Ectodermal cell (in vitro differentiated cells): ENCODE measurements at regions not wholly inside any gene's neighbourhood (a gene's known extent, or its start where the extent isn't known, plus 50 kb on each side); places are given as distances from the start of the nearest gene placed in this dataset.

Experiments used
- H3K27ac ChIP-seq: 2 replicates; pipeline ENCODE4 v1.7.0; 2013; ENCODE audit warnings: mild to moderate bottlenecking, low read depth, low read length; ENCODE audit not compliant: insufficient read depth, poor library complexity, severe bottlenecking
- H3K27me3 ChIP-seq: 2 replicates; pipeline ENCODE4 v1.7.0; 2013; ENCODE audit warnings: mild to moderate bottlenecking, low read length; ENCODE audit not compliant: insufficient read depth, control insufficient read depth, poor library complexity, severe bottlenecking
- H3K36me3 ChIP-seq: one replicate; pipeline ENCODE4 v1.7.0; 2013; ENCODE audit warnings: low read length; ENCODE audit not compliant: control insufficient read depth, insufficient read depth
- H3K4me1 ChIP-seq: one replicate; pipeline ENCODE4 v1.7.0; 2013; ENCODE audit warnings: low read length; ENCODE audit not compliant: control insufficient read depth, insufficient read depth
- H3K4me3 ChIP-seq: 2 replicates; pipeline ENCODE4 v1.7.0; 2013; ENCODE audit warnings: low read depth, low read length, control low read depth; ENCODE audit not compliant: insufficient read depth
- H3K9me3 ChIP-seq: 2 replicates; pipeline ENCODE4 v1.7.0; 2013; ENCODE audit warnings: mild to moderate bottlenecking, low read length, moderate library complexity; ENCODE audit not compliant: control insufficient read depth
- WGBS, 2 experiments: methylation state at CpG; one replicate each; pipeline ENCODE4 v1.1.7; 2013; ENCODE audit warnings: missing lambda C conversion rate in 2 of 2; 5-methylcytosine and 5-hydroxymethylcytosine counted together

GRCh38 chr10:71052708-71053107 lies 159.7 kb upstream of the UNC5B start:
- H3K36me3 ChIP-seq, result no peaks in the 10 kb centered on the region
- no peak overlapping the region for H3K4me3 ChIP-seq
- no peaks in the 10 kb centered on the region for H3K9me3 ChIP-seq
- 86 to 88% methylated on average over 4 of the region's 4 CpGs for WGBS, 2 experiments
- no peaks in the 10 kb centered on the region for H3K27me3 ChIP-seq
- H3K27ac ChIP-seq, result no peak overlapping the region
- H3K4me1 ChIP-seq, result no peaks in the 10 kb centered on the region

DNA sequence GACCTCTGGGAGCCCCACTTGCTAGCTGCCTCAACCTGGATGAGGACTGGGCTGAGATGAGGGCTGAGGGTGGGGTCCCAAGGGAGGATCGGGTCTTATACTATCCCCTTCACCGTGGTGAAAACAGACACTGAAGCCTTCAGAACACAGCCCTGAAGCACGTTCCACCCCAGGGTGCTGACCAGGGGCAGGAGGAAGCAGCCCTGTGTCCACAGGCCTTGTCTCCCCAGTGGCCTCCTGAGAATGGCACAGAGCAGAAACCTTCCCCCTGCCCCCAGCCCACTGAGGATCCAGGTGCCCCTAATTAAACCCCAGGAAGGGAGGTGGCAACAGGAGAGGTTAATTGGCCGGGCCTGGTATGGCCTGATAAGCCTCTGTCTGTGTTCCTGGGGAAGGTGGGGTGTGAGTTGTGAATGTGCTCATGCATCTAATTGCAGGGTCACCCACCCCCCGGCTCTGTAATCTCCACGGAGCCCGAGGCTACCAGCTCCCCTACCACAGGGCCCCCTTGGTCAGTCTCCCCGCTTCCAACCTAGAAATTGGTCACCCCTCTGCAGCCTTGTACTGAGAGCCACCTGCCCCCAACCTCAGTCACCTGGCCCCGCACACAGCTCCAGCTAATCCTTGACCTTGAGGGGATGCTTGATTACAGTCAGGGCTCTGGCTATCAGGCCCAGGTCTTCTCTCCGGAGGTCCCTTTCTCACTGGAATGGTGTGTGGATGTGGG lies 159.0 kb upstream of the UNC5B start:
- WGBS, 2 experiments, result 92 to 93% methylated on average over 10 of the region's 10 CpGs
- H3K27me3 ChIP-seq, result no peaks in the 10 kb centered on the region

DNA sequence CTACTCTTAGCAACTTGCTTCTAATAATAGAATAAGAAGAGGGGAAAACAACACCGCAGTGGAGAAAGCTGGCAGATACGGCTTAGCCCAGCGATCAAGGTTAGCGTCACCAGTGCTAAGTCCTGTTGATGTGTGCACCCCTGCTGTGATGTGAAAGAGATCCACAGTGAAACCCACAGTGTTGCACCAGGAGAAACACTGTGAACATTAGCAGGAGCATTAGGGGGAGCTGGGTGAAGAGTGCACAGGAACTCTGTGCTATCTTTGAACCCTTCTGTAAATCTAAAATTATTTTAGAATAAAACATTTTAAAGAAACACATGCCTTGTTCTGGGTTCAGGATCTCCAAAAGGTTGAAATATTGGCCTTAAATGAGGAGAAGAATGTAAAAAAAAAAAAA lies 154.1 kb upstream of the UNC5B start:
- 92 to 98% methylated on average over 4 of the region's 4 CpGs for WGBS, 2 experiments
- H3K4me3 ChIP-seq, result no peak overlapping the region
- no peaks in the 10 kb centered on the region for H3K36me3 ChIP-seq
- H3K4me1 ChIP-seq, result peaks cover 14% of the 10 kb centered on the region
- H3K9me3 ChIP-seq, result no peaks in the 10 kb centered on the region
- H3K27me3 ChIP-seq, result no peaks in the 10 kb centered on the region
- H3K27ac ChIP-seq, result no peak overlapping the region

More for the DNA sequence above, 159.0 kb upstream of the UNC5B start:
- H3K36me3 ChIP-seq, result no peaks in the 10 kb centered on the region
- no peaks in the 10 kb centered on the region for H3K4me1 ChIP-seq
- no peaks in the 10 kb centered on the region for H3K9me3 ChIP-seq
- H3K4me3 ChIP-seq, result no peak overlapping the region
- no peak overlapping the region for H3K27ac ChIP-seq

DNA sequence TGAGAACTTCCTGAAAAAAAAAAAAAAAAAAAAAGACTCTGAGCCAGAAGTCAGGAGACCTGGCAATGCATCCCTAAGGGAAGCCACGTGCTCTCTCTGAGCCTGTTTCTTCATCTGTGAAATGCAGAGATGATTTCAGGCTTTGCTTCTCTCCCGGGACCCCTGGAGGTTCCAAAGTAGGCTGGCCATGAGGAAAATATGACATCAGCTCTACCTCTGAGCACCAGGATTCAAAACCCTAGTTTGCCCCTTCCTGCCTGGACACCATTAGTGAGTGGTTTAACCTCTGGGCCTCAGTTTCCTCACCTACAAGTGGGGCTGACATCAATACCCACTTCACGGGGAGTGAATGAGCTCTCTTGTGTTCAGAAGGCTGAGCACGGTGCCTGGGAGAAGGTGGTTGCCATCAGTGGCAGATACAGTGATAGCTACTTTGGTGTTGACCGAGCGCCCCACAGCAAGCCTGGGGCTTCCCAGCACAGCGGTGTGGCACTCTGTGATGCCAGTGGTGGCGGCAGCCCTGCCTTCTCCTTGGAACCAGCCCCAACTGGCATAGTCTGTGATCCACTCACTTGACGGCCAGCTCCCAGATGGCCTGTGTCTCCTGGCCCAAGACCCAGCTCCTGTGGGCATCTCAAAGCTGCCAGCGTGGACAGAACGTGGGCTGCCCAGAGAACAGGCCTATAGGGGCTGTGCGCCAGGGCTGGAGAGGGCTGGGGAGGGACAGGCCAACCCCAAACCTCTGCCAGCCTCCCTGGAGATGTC lies 153.1 kb upstream of the UNC5B start:
- 94% methylated on average over 12 of the region's 12 CpGs for WGBS, 2 experiments
- H3K4me3 ChIP-seq, result no peak overlapping the region
- H3K27ac ChIP-seq, result no peak overlapping the region
- no peaks in the 10 kb centered on the region for H3K9me3 ChIP-seq
- H3K27me3 ChIP-seq, result no peaks in the 10 kb centered on the region
- peaks cover 17% of the 10 kb centered on the region for H3K4me1 ChIP-seq
- no peaks in the 10 kb centered on the region for H3K36me3 ChIP-seq

DNA sequence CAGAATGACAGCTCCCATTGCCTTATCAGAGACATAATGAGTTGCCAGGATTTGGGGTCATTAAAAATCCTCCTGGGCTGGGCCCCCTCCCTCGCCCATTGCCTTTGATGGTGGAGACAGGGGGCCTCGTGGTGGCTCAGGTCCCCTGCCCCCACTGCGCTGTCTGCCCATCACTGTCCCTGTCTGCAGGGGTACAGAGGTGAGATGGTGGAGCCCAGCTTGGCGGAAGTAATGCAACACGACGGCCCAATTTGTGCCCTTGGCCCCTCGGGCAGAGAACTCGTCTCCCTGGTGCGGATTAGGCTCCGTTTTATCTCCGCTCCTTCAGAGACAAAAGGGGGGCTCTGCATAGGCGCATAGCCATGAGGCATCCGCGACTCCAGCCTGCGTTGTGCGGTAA lies 152.4 kb upstream of the UNC5B start:
- no peaks in the 10 kb centered on the region for H3K9me3 ChIP-seq
- H3K27me3 ChIP-seq, result no peaks in the 10 kb centered on the region
- H3K36me3 ChIP-seq, result no peaks in the 10 kb centered on the region
- H3K4me3 ChIP-seq, result no peak overlapping the region
- peaks cover 21% of the 10 kb centered on the region for H3K4me1 ChIP-seq
- no peak overlapping the region for H3K27ac ChIP-seq
- 90 to 93% methylated on average over 16 of the region's 16 CpGs for WGBS, 2 experiments

DNA sequence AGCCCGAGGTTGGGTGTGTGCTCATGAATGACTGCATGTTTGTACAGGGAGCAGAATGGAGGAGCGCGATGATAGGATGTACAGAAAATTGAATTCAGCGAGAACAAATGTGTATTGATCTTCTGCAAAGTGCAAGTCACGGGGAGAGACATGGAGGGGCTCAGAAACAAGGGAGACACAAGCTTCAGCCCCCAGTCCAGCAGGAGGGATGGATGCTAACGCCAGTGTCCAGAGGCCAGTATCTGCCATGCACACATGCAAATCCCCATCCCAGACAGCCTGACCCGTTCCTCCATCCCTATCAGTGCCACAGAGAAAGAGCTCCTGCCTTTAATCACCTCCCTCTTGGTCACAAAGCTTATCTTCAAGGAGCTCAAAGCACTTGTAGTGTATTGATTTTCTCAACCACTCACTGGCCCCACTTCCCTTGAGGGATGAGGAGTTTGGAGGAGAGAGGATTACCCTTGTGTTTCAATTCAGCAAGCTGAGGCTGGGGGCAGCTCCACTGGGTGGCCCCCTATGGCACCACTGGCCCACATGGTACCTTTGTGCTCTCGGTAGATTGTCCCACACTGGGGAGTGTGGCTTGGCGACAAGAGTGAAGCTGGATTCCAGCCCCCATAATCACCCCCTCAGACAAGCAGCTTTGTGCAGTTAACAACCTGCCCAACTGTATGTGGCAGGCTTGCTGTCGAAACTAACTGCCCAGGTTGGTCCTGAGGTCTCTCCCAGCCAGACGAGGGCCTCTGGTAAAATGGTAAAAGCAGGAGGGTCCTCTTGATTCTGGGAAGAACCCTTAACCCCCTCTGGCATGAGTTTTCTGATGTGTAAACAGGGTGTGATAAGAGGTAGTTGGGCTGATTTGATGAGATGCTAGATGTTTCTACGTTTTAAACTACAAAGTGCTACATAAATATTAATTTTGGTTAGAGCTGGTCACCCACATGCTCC lies 151.6 kb upstream of the UNC5B start:
- H3K4me3 ChIP-seq, result no peak overlapping the region
- H3K36me3 ChIP-seq, result no peaks in the 10 kb centered on the region
- no peaks in the 10 kb centered on the region for H3K9me3 ChIP-seq
- no peak overlapping the region for H3K27ac ChIP-seq
- WGBS, 2 experiments, result 85 to 87% methylated on average over 12 of the region's 12 CpGs
- H3K27me3 ChIP-seq, result no peaks in the 10 kb centered on the region
- H3K4me1 ChIP-seq, result peaks cover 21% of the 10 kb centered on the region

- no peak overlapping the region for H3K27ac ChIP-seq
- no peaks in the 10 kb centered on the region for H3K36me3 ChIP-seq
- H3K9me3 ChIP-seq, result no peaks in the 10 kb centered on the region
- 64 to 70% methylated on average over 8 of the region's 8 CpGs for WGBS, 2 experiments
- H3K27me3 ChIP-seq, result no peaks in the 10 kb centered on the region
- H3K4me3 ChIP-seq, result no peak overlapping the region
- peaks cover 21% of the 10 kb centered on the region for H3K4me1 ChIP-seq
Measured at GRCh38 chr10:71061472-71061871, 150.9 kb upstream of the UNC5B start.

DNA sequence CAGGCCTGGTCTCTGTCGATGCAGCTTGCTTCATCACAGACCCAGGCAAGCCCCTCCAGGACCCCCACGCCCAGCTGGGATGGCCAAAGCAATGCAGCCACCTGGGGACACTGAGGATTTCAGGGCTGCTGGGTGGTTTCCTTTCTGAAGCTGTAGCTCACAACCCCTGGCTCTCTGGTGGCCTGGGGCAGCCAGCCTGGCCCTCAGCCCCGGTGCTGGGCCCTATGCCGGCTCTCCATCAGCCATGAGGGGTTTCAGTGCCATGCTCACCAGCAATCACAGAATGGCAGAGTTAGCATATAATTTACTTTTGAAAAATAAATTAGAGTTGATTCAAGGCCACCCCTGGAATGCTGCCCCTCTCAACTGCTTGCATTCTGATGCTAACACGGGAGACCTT lies 150.2 kb upstream of the UNC5B start:
- 89 to 93% methylated on average over 5 of the region's 5 CpGs for WGBS, 2 experiments
- no peaks in the 10 kb centered on the region for H3K27me3 ChIP-seq
- H3K27ac ChIP-seq, result no peak overlapping the region
- H3K4me3 ChIP-seq, result no peak overlapping the region
- H3K9me3 ChIP-seq, result no peaks in the 10 kb centered on the region
- no peaks in the 10 kb centered on the region for H3K36me3 ChIP-seq
- H3K4me1 ChIP-seq, result peaks cover 21% of the 10 kb centered on the region

GRCh38 chr10:71063401-71063800 lies 149.0 kb upstream of the UNC5B start:
- H3K9me3 ChIP-seq, result no peaks in the 10 kb centered on the region
- no peak overlapping the region for H3K27ac ChIP-seq
- H3K27me3 ChIP-seq, result no peaks in the 10 kb centered on the region
- peaks cover 21% of the 10 kb centered on the region for H3K4me1 ChIP-seq
- H3K4me3 ChIP-seq, result no peak overlapping the region
- WGBS, 2 experiments, result 67% methylated on average over 7 of the region's 7 CpGs
- H3K36me3 ChIP-seq, result no peaks in the 10 kb centered on the region
